ENCODE measurements at regions not wholly inside any gene's neighbourhood (a gene's known extent, or its start where the extent isn't known, plus 50 kb on each side); places are given as distances from the start of the nearest gene placed in this dataset.

DNA sequence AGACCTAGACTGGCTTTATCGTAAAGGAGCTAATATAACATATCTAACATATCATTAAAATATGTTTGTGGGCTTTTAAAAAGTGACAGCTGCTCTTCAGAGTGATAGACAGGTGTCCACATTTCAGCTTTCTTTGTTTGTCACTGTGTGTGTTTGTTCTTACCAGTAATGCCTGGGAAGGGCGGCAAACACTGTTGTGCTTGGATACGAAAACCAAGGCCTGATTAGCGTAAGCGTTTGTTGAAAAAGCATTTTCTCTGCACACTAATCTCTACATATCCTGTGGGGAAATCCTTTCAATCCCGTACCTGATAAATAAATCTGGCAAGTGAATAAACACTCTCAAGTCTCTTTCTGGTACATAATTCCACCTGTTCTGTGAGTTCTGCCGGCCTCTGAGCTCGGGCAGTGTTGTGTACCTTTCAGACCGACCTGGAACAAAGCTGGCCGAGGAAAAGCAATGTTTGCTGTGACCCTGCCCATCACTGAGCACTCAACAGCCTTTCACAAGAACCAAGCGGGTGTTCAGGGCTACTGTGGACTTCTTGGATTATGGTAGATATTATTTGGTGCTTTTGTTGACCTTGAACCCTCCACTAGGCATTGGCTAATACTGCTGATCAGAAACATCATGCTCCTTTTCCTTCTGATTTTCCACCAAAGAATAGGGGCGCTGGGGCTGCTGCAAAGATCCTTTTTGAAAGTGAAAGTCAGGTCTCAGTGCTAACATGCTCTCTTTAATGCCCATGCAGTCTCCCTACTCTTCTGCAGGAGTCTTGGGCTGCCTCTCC lies 100.4 kb downstream of the CD83 start:
- no peaks in the 10 kb centered on the region for H4K20me1 ChIP-seq (ENCODE audit: low read depth, low read length)
- H3K9me2 ChIP-seq (replicated peaks; ENCODE audit: insufficient read depth, low read length): no peaks in the 10 kb centered on the region
- H3F3A ChIP-seq (ENCODE audit: insufficient read depth): no peaks in the 10 kb centered on the region
- H3K4me3 ChIP-seq (ENCODE audit: insufficient read depth, low read length, poor library complexity, severe bottlenecking): no peak overlapping the region
- H3K9me3 ChIP-seq (ENCODE audit: insufficient read depth, low read length): no peaks in the 10 kb centered on the region
- H3K27ac ChIP-seq (ENCODE audit: low read depth, low read length): no peak overlapping the region
- no peak overlapping the region for H3K9ac ChIP-seq (ENCODE audit: low read length)
- H3K27me3 ChIP-seq (ENCODE audit: low read length): no peaks in the 10 kb centered on the region
- H3K79me2 ChIP-seq (ENCODE audit: insufficient read depth, low read length): no peaks in the 10 kb centered on the region
- no peaks in the 10 kb centered on the region for H3K36me3 ChIP-seq (ENCODE audit: low read length)
- no peak overlapping the region for H2AFZ ChIP-seq (ENCODE audit: low read depth, low read length, severe bottlenecking)
- TF ChIP-seq, protein P1, sequence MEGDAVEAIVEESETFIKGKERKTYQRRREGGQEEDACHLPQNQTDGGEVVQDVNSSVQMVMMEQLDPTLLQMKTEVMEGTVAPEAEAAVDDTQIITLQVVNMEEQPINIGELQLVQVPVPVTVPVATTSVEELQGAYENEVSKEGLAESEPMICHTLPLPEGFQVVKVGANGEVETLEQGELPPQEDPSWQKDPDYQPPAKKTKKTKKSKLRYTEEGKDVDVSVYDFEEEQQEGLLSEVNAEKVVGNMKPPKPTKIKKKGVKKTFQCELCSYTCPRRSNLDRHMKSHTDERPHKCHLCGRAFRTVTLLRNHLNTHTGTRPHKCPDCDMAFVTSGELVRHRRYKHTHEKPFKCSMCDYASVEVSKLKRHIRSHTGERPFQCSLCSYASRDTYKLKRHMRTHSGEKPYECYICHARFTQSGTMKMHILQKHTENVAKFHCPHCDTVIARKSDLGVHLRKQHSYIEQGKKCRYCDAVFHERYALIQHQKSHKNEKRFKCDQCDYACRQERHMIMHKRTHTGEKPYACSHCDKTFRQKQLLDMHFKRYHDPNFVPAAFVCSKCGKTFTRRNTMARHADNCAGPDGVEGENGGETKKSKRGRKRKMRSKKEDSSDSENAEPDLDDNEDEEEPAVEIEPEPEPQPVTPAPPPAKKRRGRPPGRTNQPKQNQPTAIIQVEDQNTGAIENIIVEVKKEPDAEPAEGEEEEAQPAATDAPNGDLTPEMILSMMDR (IDR thresholded peaks at IDR 0.05; ENCODE audit: insufficient read depth, low read length, poor library complexity, severe bottlenecking): no peak
- no peak for TF ChIP-seq EZH2phosphoT487 (conservative IDR thresholded peaks at IDR 0.05; ENCODE audit: low read length)
- no peak overlapping the region for H3K4me2 ChIP-seq (ENCODE audit: low read depth, low read length, poor library complexity, severe bottlenecking)

DNA sequence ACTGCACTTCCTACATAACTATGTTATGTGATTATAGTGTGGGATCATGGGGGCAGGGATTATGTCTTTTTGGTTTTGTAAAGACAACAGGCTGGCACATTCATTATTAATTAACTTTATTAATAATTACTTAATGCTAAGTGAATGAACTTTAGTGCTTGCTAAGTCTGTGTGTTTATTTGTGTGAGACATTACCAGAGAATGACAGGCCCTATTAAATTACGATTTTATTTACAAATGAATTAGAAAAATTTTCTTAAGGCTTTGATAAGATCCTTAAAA lies 100.9 kb downstream of the CD83 start:
- no peaks in the 10 kb centered on the region for H3K36me3 ChIP-seq (ENCODE audit: low read length)
- no peak overlapping the region for H2AFZ ChIP-seq (ENCODE audit: low read depth, low read length, severe bottlenecking)
- no peaks in the 10 kb centered on the region for H3K9me3 ChIP-seq (ENCODE audit: insufficient read depth, low read length)
- no peaks in the 10 kb centered on the region for H3K27me3 ChIP-seq (ENCODE audit: low read length)
- no peak overlapping the region for H3K4me3 ChIP-seq (ENCODE audit: insufficient read depth, low read length, poor library complexity, severe bottlenecking)
- no peaks in the 10 kb centered on the region for H4K20me1 ChIP-seq (ENCODE audit: low read depth, low read length)
- TF ChIP-seq, protein P1 (IDR thresholded peaks at IDR 0.05; ENCODE audit: insufficient read depth, low read length, poor library complexity, severe bottlenecking): no peak
- TF ChIP-seq EZH2phosphoT487 (conservative IDR thresholded peaks at IDR 0.05; ENCODE audit: low read length): no peak
- H3F3A ChIP-seq (ENCODE audit: insufficient read depth): no peaks in the 10 kb centered on the region
- H3K9me2 ChIP-seq (replicated peaks; ENCODE audit: insufficient read depth, low read length): no peaks in the 10 kb centered on the region
- H3K4me2 ChIP-seq (ENCODE audit: low read depth, low read length, poor library complexity, severe bottlenecking): no peak overlapping the region
- H3K79me2 ChIP-seq (ENCODE audit: insufficient read depth, low read length): no peaks in the 10 kb centered on the region
- no peak overlapping the region for H3K27ac ChIP-seq (ENCODE audit: low read depth, low read length)
- no peak overlapping the region for H3K9ac ChIP-seq (ENCODE audit: low read length)

DNA sequence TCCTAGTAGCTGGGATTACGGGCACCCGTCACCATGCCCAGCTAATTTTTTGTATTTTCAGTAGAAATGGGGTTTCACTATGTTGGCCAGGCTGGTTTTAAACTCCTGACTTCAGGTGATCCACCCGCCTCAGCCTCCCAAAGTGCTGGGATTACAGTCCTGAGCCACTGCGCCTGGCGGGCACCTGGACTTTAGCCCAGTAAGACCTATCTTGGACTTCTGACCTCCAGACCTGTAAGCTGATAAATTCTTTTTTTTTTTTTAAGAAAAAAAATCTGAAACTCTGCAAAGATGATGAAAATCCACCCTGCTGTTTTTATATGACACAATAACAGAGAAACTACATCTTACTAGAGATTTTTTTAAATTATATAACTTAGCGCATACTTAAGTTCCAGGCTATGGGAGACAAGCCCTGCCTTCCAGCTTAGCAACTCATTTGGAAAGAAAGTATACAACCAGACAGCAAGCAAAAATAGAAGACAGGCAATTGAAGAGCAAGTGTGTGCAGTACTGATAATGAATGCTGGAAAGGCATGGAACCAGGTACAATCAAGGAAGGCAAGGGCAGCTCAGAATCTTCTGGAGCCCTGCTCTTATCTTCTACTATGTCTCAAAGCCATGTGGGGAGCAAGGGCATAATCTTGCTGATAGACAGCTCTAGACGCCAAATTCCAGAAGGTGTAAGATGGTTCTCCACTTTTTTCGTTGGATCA lies 104.2 kb downstream of the CD83 start:
- Histone ChIP-seq H2AFZ (ENCODE audit: low read depth, low read length, severe bottlenecking) (no peak overlapping the region), H3F3A (ENCODE audit: insufficient read depth) (no peaks in the 10 kb centered on the region), H4K20me1 (ENCODE audit: low read depth, low read length) (no peaks in the 10 kb centered on the region), H3K79me2 (ENCODE audit: insufficient read depth, low read length) (no peaks in the 10 kb centered on the region), H3K9me3 (ENCODE audit: insufficient read depth, low read length) (peaks cover 7% of the 10 kb centered on the region; the same call in 1 of the 2 replicates), H3K4me3 (ENCODE audit: insufficient read depth, low read length, poor library complexity, severe bottlenecking) (no peak overlapping the region), H3K27ac (ENCODE audit: low read depth, low read length) (no peak overlapping the region), H3K9ac (ENCODE audit: low read length) (no peak overlapping the region), H3K27me3 (ENCODE audit: low read length) (no peaks in the 10 kb centered on the region), H3K9me2 (replicated peaks; ENCODE audit: insufficient read depth, low read length) (no peaks in the 10 kb centered on the region), H3K4me2 (ENCODE audit: low read depth, low read length, poor library complexity, severe bottlenecking) (no peak overlapping the region), H3K36me3 (ENCODE audit: low read length) (0 out of 2 replicates have a peak, but pooled peaks cover 2% of the 10 kb centered on the region)
- TF ChIP-seq, protein P1 (IDR thresholded peaks at IDR 0.05; ENCODE audit: insufficient read depth, low read length, poor library complexity, severe bottlenecking): no peak
